ENCODE measurements at regions not wholly inside any gene's neighbourhood (a gene's known extent, or its start where the extent isn't known, plus 50 kb on each side); places are given as distances from the start of the nearest gene placed in this dataset.

GRCh38 chr18:65235966-65236624 is 514.7 kb upstream of the CDH7 start:
- Histone ChIP-seq H3K27ac (ENCODE audit: extremely low read depth, low read depth, low read length) (no peak overlapping the region), H3K9ac (ENCODE audit: insufficient read depth in 1 of 2, low read depth in 2 of 2, low read length in 2 of 2) (no peak overlapping the region), H2AFZ (ENCODE audit: low read depth, low read length) (no peak overlapping the region), H3K79me2 (ENCODE audit: control insufficient read depth, insufficient read depth, low read length) (no peaks in the 10 kb centered on the region), H3K36me3 (ENCODE audit: control insufficient read depth, insufficient read depth, low read length) (no peaks in the 10 kb centered on the region), H3K9me3 (replicated peaks; ENCODE audit: control insufficient read depth, insufficient read depth, low read depth, low read length) (no peaks in the 10 kb centered on the region), H3K4me1 (replicated peaks in 1 of 2; ENCODE audit: control insufficient read depth in 2 of 2, insufficient read depth in 2 of 2, low read length in 2 of 2) (no peaks in the 10 kb centered on the region), H3K27me3 (ENCODE audit: control insufficient read depth in 2 of 2, insufficient read depth in 2 of 2, low read length in 2 of 2) (no peaks in the 10 kb centered on the region), H4K20me1 (replicated peaks; ENCODE audit: control insufficient read depth, insufficient read depth, low read length) (no peaks in the 10 kb centered on the region), H3K4me3 (no peak overlapping the region), H3K9me1 (ENCODE audit: control insufficient read depth, insufficient read depth, low read length) (no peaks in the 10 kb centered on the region), H3K4me2 (ENCODE audit: insufficient read depth, low read length) (no peak overlapping the region)
- WGBS (ENCODE audit: insufficient coverage, low coverage, missing lambda C conversion rate), result 2% methylated on average over 7 of the region's 7 CpGs
- TF ChIP-seq ZNF384 (IDR thresholded peaks at IDR 0.05; ENCODE audit: low read depth, low read length) (no peak), NFYB (IDR thresholded peaks at IDR 0.05; ENCODE audit: extremely low read depth, insufficient read length) (no peak), CCAR2 (IDR thresholded peaks at IDR 0.05; ENCODE audit: low read depth, low read length) (no peak)
- ChIA-PET POLR2A (no interaction called here), CTCF (ENCODE audit: low intra/inter-chr PET ratio) (no interaction called here)
- DNase-seq (ENCODE audit: extremely low read depth in 1 of 4, low spot score in 3 of 4), result no peak
- in situ Hi-C loops (cut with MboI) (no loop called here), intact Hi-C loops (cut with micrococcal nuclease) (no loop called here)
- no TSS peak for BruUV-seq (replicated peaks)
- FAIRE-seq, result no peak
- no peak for ATAC-seq

- FAIRE-seq (no peak), DNase-seq (ENCODE audit: extremely low read depth in 1 of 4, low spot score in 3 of 4) (no peak), ATAC-seq (no peak)
- Histone ChIP-seq H3K4me3 (no peak overlapping the region), H2AFZ (ENCODE audit: low read depth, low read length) (no peak overlapping the region), H3K4me1 (replicated peaks in 1 of 2; ENCODE audit: control insufficient read depth in 2 of 2, insufficient read depth in 2 of 2, low read length in 2 of 2) (no peaks in the 10 kb centered on the region), H4K20me1 (replicated peaks; ENCODE audit: control insufficient read depth, insufficient read depth, low read length) (no peaks in the 10 kb centered on the region), H3K27me3 (ENCODE audit: control insufficient read depth in 2 of 2, insufficient read depth in 2 of 2, low read length in 2 of 2) (no peaks in the 10 kb centered on the region), H3K36me3 (ENCODE audit: control insufficient read depth, insufficient read depth, low read length) (no peaks in the 10 kb centered on the region), H3K4me2 (ENCODE audit: insufficient read depth, low read length) (no peak overlapping the region), H3K9me3 (replicated peaks; ENCODE audit: control insufficient read depth, insufficient read depth, low read depth, low read length) (no peaks in the 10 kb centered on the region), H3K27ac (ENCODE audit: extremely low read depth, low read depth, low read length) (no peak overlapping the region), H3K9me1 (ENCODE audit: control insufficient read depth, insufficient read depth, low read length) (no peaks in the 10 kb centered on the region), H3K9ac (ENCODE audit: insufficient read depth in 1 of 2, low read depth in 2 of 2, low read length in 2 of 2) (no peak overlapping the region), H3K79me2 (ENCODE audit: control insufficient read depth, insufficient read depth, low read length) (no peaks in the 10 kb centered on the region)
- CTCF ChIA-PET (ENCODE audit: low intra/inter-chr PET ratio), result no interaction called here
- in situ Hi-C loops (cut with MboI), result no loop called here
- WGBS (ENCODE audit: insufficient coverage, low coverage, missing lambda C conversion rate), result 9% methylated on average over 4 of the region's 4 CpGs
- POLR2A ChIA-PET, result no interaction called here
- intact Hi-C loops (cut with micrococcal nuclease), result no loop called here
- BruUV-seq (replicated peaks), result no TSS peak
- TF ChIP-seq ZNF445 (CRISPR knock-in tag; IDR thresholded peaks at IDR 0.05; ENCODE audit: low read depth) (no peak), RBM25 (IDR thresholded peaks at IDR 0.05; ENCODE audit: low read depth, low read length, severe bottlenecking) (no peak), XRCC4 (IDR thresholded peaks at IDR 0.05; ENCODE audit: extremely low read depth, insufficient read depth, insufficient read length) (no peak), REST (IDR thresholded peaks at IDR 0.05; ENCODE audit: borderline replicate concordance) (no peak), REST (CRISPR knock-in tag; IDR thresholded peaks at IDR 0.05; ENCODE audit: low read depth) (no peak), DNMT1 (IDR thresholded peaks at IDR 0.05) (no peak), RHOXF2B (CRISPR knock-in tag; conservative IDR thresholded peaks at IDR 0.05) (no peak)
Measured at GRCh38 chr18:65230311-65230710, 520.5 kb upstream of the CDH7 start.

All from K562 (cell line).